HG02623 (cell line): ENCODE measurements at regions not wholly inside any gene's neighbourhood (a gene's known extent, or its start where the extent isn't known, plus 50 kb on each side); places are given as distances from the start of the nearest gene placed in this dataset.
A peak's percentile ranks its signal among the peaks of the same experiment; 100 is the strongest.

Experiments
- ATAC-seq: cut with Tn5 transposase; IDR thresholded peaks from one replicate; pipeline ENCODE4 v1.9.1; 2021; ENCODE audit warnings: moderate library complexity; ENCODE audit not compliant: unreplicated experiment

DNA sequence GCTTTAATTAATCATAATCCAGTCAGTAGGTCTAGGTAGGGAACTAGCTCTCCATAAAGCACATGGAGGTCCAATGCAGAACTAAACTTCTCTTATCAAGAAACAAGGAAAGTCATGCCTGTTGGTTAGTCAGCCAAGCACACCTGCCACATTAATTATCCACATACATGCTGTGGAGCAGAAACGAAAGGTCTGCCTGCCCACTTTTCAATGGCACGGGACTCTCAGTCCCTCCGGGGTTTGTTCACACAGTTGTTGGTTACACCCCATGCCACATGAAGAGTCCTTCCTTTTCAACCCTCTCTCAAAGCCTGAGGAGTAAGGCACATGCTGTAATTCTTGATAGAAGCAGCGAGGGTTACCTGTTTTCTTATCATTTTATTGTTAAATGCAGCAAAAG is 1096.4 kb upstream of the MAP3K7 start:
- no peak for ATAC-seq

GRCh38 chr6:91681296-91681695 is 1094.4 kb upstream of the MAP3K7 start:
- no peak for ATAC-seq

DNA sequence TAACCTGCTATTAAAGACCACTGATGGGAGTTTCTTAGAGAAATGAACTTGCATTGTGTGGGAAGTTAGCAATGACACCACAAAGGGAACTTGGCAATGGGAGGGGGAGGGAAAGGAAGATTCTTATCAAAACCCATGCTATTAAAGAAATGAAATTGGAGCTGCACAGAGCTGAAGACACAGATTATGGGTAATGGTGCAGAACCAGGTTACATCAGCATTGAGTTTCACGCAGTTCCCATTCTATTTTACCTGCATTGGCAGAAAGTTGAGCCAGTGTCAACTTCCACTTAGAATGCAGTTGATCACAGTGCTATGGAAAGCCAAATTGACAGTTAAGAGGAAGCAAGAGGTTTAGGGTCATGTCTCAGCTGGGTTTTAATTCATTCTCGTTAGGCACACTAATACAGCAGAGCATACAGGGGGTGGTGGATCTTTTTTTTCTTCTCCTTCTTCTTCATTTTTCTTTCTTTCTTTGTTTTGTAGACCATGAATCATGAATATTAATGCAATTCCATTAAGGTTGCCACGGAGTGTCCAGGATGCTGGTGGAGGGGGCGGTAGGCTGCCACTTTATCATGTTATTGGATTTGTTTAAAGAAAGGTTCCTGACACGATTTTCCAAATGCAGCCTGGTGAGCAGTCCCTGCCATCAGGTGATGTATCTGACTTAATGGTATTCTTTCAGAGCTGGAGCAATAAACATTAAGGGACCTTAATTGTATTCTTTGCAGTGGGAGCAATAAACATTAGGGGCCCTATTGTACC is 1092.0 kb upstream of the MAP3K7 start:
- ATAC-seq = no peak

GRCh38 chr6:91672201-91672600 is 1085.3 kb upstream of the MAP3K7 start:
- ATAC-seq = no peak

DNA sequence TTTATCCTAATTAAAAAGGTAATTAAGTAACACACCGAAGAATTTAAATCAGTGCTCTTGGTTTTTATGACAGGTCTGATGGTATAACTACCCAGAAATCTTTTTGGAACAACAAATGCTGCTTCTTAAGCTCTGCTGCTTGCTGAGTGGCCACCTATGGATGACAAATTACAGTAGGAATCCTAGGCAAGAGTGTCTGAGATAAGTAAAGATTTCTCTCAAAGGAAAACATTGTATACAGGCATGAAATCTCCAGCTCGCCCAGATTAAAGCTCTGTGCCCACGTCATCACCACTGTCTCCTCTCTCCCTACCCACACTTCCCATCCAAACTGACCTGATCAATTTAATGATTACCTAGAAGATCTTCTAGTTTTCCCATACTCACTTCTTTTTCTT is 1083.0 kb upstream of the MAP3K7 start:
- no peak for ATAC-seq

DNA sequence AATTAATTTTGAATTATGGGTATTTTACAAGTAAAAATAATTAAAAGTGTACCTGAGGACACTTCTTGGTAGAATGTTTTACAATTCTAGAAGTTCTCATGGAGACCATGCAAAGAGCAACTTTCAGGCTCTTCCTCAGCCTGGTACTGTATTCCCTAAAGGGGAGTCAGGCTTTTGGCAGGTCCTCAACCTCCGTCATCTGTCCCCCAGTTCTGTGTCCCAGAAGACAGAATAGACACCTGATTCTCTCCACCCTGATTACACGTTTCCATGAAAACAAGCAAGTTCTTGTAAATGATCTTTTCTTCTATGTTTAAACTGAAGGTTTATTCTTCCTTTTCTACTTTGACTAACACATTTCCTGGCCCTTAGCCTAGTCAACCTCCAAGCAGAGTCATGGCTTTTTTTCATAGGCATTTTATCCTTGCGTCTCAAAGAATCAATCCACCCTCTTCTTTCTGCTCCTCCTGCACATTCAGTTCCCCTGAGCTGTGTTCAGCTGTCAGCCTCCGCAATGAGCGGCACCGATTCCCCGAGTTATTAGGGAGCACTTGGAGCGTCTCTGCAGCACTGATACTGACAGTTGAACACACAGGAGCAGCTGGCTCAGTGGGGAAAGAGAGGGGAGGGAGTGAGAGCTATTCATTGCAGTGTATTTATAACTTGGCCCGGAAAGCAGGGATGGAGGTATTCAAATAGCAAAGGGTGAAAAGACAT is 1082.4 kb upstream of the MAP3K7 start:
- ATAC-seq = no peak

GRCh38 chr6:91667596-91667995 is 1080.7 kb upstream of the MAP3K7 start:
- ATAC-seq = no peak

DNA sequence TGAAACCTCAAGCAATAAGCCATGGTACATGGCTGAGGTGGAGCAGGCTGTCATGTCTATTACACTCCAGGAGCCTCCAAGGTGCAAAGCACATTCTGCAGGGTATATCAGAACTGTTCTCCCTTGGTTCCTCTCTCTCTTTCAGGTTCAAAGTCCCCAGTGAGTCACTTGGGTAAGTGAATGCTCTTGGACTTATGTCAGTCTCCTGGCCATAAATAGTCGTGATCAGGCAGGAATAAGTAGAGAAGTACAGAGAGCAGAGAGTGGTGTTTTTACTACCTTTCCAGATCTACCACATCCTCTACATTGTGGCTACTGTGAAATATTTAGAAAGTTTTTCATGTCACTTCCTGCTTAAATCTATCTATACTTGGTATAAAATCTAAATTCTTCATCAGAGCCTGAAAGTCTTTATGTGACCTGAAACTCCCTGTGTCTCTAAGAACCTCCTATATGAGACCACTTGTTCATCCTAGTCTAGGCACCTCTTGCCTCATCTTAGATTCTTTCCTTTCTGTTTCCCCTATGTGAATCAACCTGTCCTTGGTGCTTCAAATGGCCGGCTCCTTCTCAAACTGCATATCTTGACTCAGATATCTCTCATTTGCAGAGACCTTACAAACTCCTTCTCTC is 1077.6 kb upstream of the MAP3K7 start:
- ATAC-seq = peak; percentile 66

DNA sequence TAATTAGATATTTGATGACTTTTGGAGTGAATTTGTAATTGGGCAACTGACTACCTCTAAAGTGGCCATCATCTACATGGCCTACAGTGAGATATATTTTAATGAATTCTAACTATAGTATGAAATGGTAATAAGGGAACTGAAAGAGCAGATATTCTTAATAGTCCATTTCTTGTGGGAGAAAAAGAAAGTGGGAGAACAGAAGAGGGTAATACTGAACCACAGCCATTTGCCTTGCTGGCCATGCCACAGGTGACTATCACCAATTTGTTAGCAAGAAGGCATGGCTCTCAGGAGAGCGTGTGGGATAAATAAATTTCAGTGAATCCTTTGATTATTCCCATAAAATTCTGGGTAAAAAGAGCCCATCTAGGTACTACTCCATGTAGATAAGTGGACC is 1074.0 kb upstream of the MAP3K7 start:
- no peak for ATAC-seq

- no peak for ATAC-seq
These were observed 1073.0 kb upstream of the MAP3K7 start for GRCh38 chr6:91659891-91660290.

- ATAC-seq = no peak
These were observed 1067.9 kb upstream of the MAP3K7 start for GRCh38 chr6:91654793-91655192.

- no peak for ATAC-seq
These were observed 1067.5 kb upstream of the MAP3K7 start for GRCh38 chr6:91654357-91654756.

GRCh38 chr6:91653895-91654294 is 1067.0 kb upstream of the MAP3K7 start:
- no peak for ATAC-seq

DNA sequence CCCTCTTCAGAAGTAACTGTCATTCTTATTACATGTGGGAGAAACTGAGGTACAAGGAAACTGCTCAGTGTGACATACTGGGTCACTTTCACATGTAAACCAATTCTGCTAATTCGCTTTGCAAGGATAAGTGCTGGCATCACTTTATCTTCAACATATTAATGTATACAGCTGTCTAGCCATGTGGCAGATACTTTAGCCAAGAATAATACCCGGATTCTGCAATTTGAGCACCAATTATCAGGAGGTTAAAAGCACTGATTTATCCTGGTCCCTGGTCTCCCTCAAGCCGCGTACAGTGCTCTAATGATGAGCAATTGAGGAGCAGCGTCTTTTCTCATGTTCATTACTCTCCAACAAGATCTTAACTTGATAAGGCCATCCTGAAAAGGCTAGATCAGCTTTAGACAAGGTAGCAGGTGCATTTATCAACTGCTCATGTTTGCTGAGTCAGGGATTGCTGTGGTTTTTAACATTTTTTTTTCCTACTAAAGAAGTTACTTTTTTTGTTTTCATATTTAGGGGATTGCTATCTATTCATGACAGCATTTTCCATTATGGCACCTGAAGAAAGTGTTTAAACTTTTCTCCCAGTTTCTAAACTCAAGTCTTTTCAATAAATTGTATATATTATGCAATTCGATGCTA is 1066.3 kb upstream of the MAP3K7 start:
- ATAC-seq = no peak

DNA sequence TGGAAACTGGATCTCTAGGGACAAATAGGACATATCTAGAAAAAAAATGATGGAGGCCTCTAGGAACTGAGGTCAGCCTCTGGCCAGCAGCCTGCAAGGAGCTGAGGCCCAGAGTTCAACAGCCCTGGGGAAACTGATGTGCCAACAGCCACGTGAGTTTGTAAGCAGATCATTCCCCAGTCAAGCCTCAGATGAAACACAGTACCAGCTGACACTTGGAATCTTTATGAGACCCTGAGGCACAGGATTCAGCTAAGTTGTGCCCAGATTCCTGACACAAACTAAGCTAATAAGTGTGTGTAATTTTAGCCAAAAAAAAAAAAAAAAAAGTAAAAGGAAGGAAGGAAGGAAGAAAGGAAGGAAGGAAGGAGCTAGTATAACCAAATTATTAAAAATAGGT is 1059.8 kb upstream of the MAP3K7 start:
- ATAC-seq = no peak

- ATAC-seq = no peak
These were observed 1058.9 kb upstream of the MAP3K7 start for GRCh38 chr6:91645811-91646210.

DNA sequence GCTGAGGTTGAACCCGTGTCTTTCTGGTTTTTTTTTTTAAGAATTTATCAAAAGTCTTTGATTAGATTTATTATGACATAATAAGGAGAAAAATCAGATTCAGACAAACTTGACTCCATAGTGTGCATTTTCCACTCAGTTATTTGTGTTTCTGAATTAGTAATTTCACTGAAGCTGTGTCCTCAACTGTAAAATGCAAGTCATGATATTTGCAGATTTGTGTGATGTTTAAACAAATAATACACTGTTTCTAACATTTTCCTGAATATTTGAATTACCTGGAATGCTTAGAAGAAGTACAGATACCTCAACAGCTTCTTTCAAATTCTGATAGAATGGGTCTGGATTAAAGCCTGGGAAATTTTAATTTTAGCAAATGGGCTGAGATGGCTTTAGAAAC is 1050.3 kb upstream of the MAP3K7 start:
- no peak for ATAC-seq

DNA sequence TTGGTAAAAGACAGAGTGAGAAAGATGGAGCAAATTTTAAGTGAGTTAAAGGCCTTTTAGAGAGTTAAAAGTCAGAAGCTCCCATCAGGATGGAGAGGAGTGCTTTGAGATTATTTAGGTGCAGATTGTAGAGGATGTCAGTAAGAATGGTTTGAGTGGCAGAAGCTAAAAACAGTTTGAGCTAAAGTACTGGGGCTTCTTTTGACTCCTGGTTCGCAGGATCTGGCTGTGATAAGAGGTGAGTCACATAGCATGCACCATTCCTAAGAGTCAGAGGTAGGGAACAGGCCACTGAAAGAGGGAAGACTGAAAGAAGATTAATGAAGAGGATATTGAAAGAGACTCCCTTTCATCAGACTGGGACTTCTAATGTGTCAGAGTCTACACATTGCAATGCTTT is 1047.9 kb upstream of the MAP3K7 start:
- ATAC-seq = no peak

DNA sequence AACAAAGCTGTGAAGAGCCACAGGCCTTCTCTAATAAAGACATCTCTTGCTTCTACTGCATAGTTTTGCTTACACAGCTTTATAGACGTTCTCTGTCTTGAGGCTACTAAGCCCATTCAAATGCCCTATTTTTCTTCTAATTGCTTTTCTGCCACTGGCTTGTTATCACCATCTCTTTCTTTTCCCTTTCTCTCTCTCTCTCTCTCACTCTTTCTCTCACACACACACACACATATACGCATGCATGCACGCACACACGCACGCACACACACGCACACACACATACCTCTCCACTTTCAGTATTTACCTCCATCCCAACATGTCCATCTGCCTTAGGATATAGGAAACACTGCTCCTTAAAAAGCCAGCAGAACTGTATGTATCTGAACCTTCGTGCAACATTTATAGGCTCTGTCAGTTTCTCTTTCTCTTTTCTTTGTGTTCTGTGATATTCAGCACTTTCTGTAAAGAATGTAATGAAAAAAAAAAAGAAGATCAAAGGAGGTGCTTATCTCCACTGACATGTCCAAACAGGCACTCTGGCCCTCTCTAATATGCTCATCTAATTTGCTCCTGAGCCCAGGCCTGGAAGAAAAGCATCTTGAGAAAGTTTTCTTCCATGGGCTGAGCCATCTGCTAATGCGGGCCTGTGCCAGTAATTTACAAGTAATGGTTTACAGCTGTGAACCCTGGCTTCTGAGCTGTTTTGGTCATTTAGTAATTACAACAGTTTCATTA is 1046.7 kb upstream of the MAP3K7 start:
- no peak for ATAC-seq

GRCh38 chr6:91632308-91632707 is 1045.4 kb upstream of the MAP3K7 start:
- ATAC-seq = no peak

DNA sequence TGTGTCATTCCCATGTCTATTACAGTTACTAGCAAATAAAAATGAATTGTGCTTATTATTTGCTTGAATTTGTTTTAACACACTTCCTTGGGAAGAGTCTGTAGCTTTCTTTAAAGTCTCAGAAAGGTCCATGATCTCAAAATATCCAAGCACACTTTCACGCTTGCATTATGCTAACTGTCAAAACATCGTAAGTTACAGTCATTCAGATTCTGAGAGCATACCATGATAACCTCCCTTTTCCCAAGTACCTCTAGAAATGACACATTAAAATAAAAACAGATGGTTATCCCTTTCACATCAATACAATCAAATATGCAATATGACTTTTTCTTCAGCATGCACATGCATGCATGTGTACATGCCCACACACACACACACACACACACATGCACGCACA is 1044.4 kb upstream of the MAP3K7 start:
- no peak for ATAC-seq
